Kidney (tissue), 13 donors: ENCODE measurements at regions not wholly inside any gene's neighbourhood (a gene's known extent, or its start where the extent isn't known, plus 50 kb on each side); places are given as distances from the start of the nearest gene placed in this dataset.

Experiments used
- DNase-seq, 5 donors: peaks; one replicate each; pipeline ENCODE4 v3.0.0-alpha.2; 2013 to 2020
- FAIRE-seq: peaks from 2 replicates; lab custom pipeline; 2012; peaks lifted over from hg19 to GRCh38; lab: Jason Lieb, UNC
- H3K27ac ChIP-seq, 2 donors: one replicate each; pipeline ENCODE4 v1.7.0; 2013; ENCODE audit warnings: low read depth in 2 of 2, low read length in 2 of 2, inconsistent platforms in 1 of 2
- H3K27me3 ChIP-seq: one replicate; pipeline ENCODE4 v1.7.1; 2013; ENCODE audit warnings: low read length, inconsistent platforms; ENCODE audit not compliant: control insufficient read depth, insufficient read depth
- H3K36me3 ChIP-seq, 3 donors: one replicate each; pipeline versions ENCODE4 v1.7.0 to v1.7.1; 2013; ENCODE audit warnings: low read length in 3 of 3, control low read depth in 1 of 3, inconsistent platforms in 1 of 3; ENCODE audit not compliant: insufficient read depth in 3 of 3, control insufficient read depth in 2 of 3
- H3K4me1 ChIP-seq, 3 donors: one replicate each; pipeline versions ENCODE4 v1.7.0 to v1.7.1; 2013; ENCODE audit warnings: low read length in 3 of 3, inconsistent platforms in 1 of 3, low read depth in 1 of 3; ENCODE audit not compliant: control insufficient read depth in 2 of 3, insufficient read depth in 2 of 3
- H3K4me3 ChIP-seq, 3 donors: one replicate each; pipeline versions ENCODE4 v1.7.0 to v1.8.1; 2013; ENCODE audit warnings: low read length in 3 of 3, control low read depth in 1 of 3, inconsistent platforms in 1 of 3
- H3K9ac ChIP-seq, 3 donors: one replicate each; pipeline versions ENCODE4 v1.7.0 to v1.7.1; 2013; ENCODE audit warnings: low read length in 3 of 3, control low read depth in 1 of 3, inconsistent platforms in 1 of 3
- H3K9me3 ChIP-seq, 3 donors: one replicate each; pipeline versions ENCODE4 v1.7.0 to v1.7.1; 2013; ENCODE audit warnings: low read length in 3 of 3, control low read depth in 1 of 3, inconsistent platforms in 1 of 3; ENCODE audit not compliant: control insufficient read depth in 2 of 3, insufficient read depth in 1 of 3
- CTCF ChIP-seq: IDR thresholded peaks from 3 replicates; pipeline ENCODE4 v1.5.1; 2012; ENCODE audit warnings: mild to moderate bottlenecking, moderate library complexity, borderline replicate concordance; ENCODE audit not compliant: insufficient read depth; ENCODE audit errors: extremely low read depth
- intact Hi-C: fragments of 100-400 bp; cut with DNase I; formaldehyde crosslinking; loops from one replicate; pipeline ENCODE4 v1.11.1; 2022
- donor health status: control.
- donor health status: control.
- donor health status: control.
- donor health status: control.
- donor health status: control.
- donor health status: DM: yes; HTN: yes; CAD: no.
- donor health status: Normal renal cell carcinoma (clear cell type).

GRCh38 chr11:25655636-25656035 is 676.3 kb upstream of the ANO3 start:
- intact Hi-C loops: no loop called here
- Histone ChIP-seq H3K27me3 (no peaks in the 10 kb centered on the region), H3K27ac (no peak overlapping the region), H3K36me3 (no peaks in the 10 kb centered on the region), H3K4me1 (no peaks in the 10 kb centered on the region), H3K9ac (no peak overlapping the region), H3K9me3 (no peaks in the 10 kb centered on the region), H3K4me3 (no peak overlapping the region)
- FAIRE-seq (no peak), DNase-seq (peak in 2 of 5 donors; percentile 8 to 20)
- no peak for TF ChIP-seq CTCF

GRCh38 chr11:25658916-25659315 is 673.0 kb upstream of the ANO3 start:
- Histone ChIP-seq H3K27ac (no peak overlapping the region), H3K9ac (no peak overlapping the region), H3K36me3 (no peaks in the 10 kb centered on the region), H3K9me3 (no peaks in the 10 kb centered on the region), H3K27me3 (no peaks in the 10 kb centered on the region), H3K4me3 (no peak overlapping the region), H3K4me1 (no peaks in the 10 kb centered on the region)
- intact Hi-C loops: no loop called here
- TF ChIP-seq CTCF: no peak
- DNase-seq: no peak
- no peak for FAIRE-seq

- intact Hi-C loops: no loop called here
- DNase-seq (no peak), FAIRE-seq (no peak)
- Histone ChIP-seq H3K27ac (no peak overlapping the region), H3K9me3 (no peaks in the 10 kb centered on the region), H3K4me1 (no peaks in the 10 kb centered on the region), H3K9ac (no peak overlapping the region), H3K36me3 (no peaks in the 10 kb centered on the region), H3K27me3 (no peaks in the 10 kb centered on the region), H3K4me3 (no peak overlapping the region)
- no peak for TF ChIP-seq CTCF
Observed at GRCh38 chr11:25659706-25660105, 672.2 kb upstream of the ANO3 start.

- H3K27me3 ChIP-seq: no peaks in the 10 kb centered on the region
- H3K4me1 ChIP-seq: no peaks in the 10 kb centered on the region
- intact Hi-C loops: no loop called here
- TF ChIP-seq CTCF: no peak
- H3K9ac ChIP-seq: no peak overlapping the region
- no peaks in the 10 kb centered on the region for H3K9me3 ChIP-seq
- no peak overlapping the region for H3K4me3 ChIP-seq
- FAIRE-seq: no peak
- no peaks in the 10 kb centered on the region for H3K36me3 ChIP-seq
- no peak for DNase-seq
- H3K27ac ChIP-seq: no peak overlapping the region
Observed at GRCh38 chr11:25667871-25668270, 664.1 kb upstream of the ANO3 start.
